HG03575 (cell line): ENCODE measurements at regions not wholly inside any gene's neighbourhood (a gene's known extent, or its start where the extent isn't known, plus 50 kb on each side); places are given as distances from the start of the nearest gene placed in this dataset.
"Not testable (repeated sequence)": the region's sequence is repeated elsewhere in the genome, so short reads cannot be mapped to it uniquely, and the experiment has no call there.

Source experiments
- ATAC-seq: cut with Tn5 transposase; IDR thresholded peaks from one replicate; pipeline ENCODE4 v1.9.1; 2021; ENCODE audit not compliant: unreplicated experiment, insufficient number of reproducible peaks, low FRiP score; ENCODE audit errors: extremely low read depth

GRCh38 chr9:115845648-115846312, 307.8 kb upstream of the PAPPA start:
- no peak for ATAC-seq

GRCh38 chr9:115847216-115847615, 306.4 kb upstream of the PAPPA start:
- ATAC-seq: no peak

GRCh38 chr9:115849679-115850412, 303.7 kb upstream of the PAPPA start:
- no peak for ATAC-seq

- ATAC-seq: no peak
Observed at GRCh38 chr9:115850548-115851304, 302.9 kb upstream of the PAPPA start.

- no peak for ATAC-seq
Observed at GRCh38 chr9:115855458-115856133, 298.0 kb upstream of the PAPPA start.

GRCh38 chr9:115858421-115858820, 295.2 kb upstream of the PAPPA start:
- ATAC-seq: not testable (repeated sequence)

- ATAC-seq: no peak
Observed at GRCh38 chr9:115862021-115862420, 291.6 kb upstream of the PAPPA start.

- ATAC-seq: no peak
Observed at GRCh38 chr9:115864581-115864980, 289.0 kb upstream of the PAPPA start.

GRCh38 chr9:115867326-115867725, 286.3 kb upstream of the PAPPA start:
- ATAC-seq: no peak

- ATAC-seq: no peak
Observed at GRCh38 chr9:115877852-115878438, 275.6 kb upstream of the PAPPA start.

- no peak for ATAC-seq
Observed at GRCh38 chr9:115879451-115879850, 274.1 kb upstream of the PAPPA start.

- no peak for ATAC-seq
Observed at GRCh38 chr9:115880221-115880885, 273.2 kb upstream of the PAPPA start.

GRCh38 chr9:115882911-115883310, 270.7 kb upstream of the PAPPA start:
- ATAC-seq: no peak

GRCh38 chr9:115883467-115884329, 269.9 kb upstream of the PAPPA start:
- no peak for ATAC-seq

GRCh38 chr9:115884846-115885245, 268.7 kb upstream of the PAPPA start:
- ATAC-seq: no peak

- ATAC-seq: no peak
Observed at GRCh38 chr9:115888131-115888530, 265.5 kb upstream of the PAPPA start.

- ATAC-seq: no peak
Observed at GRCh38 chr9:115891929-115892328, 261.7 kb upstream of the PAPPA start.

GRCh38 chr9:115898478-115898877, 255.1 kb upstream of the PAPPA start:
- not testable (repeated sequence) for ATAC-seq
